Endothelial cell of umbilical vein (primary cell): ENCODE measurements at regions not wholly inside any gene's neighbourhood (a gene's known extent, or its start where the extent isn't known, plus 50 kb on each side); places are given as distances from the start of the nearest gene placed in this dataset.

Experiments
- BruUV-seq: library from RNA; stranded (reverse); fragments of 400-500 nt; replicated peaks from 2 replicates; lab custom pipeline; 2021; lab: Mats Ljungman, UMichigan
- CTCF ChIA-PET: fragments of 300-600, 350-600 bp; sonication (Branson Sonifier 250); formaldehyde crosslinking; loops from one replicate; lab custom pipeline; 2021; ENCODE audit warnings: antibody characterized with exemption, inconsistent platforms; lab: Charles Lee
- POLR2A ChIA-PET: fragments of 300-600, 350-600 bp; sonication (Branson Sonifier 250); formaldehyde crosslinking; loops from one replicate; lab custom pipeline; 2021; ENCODE audit warnings: antibody characterized with exemption, inconsistent platforms; lab: Charles Lee
- DNase-seq: peaks from one replicate; pipeline ENCODE4 v3.0.0-alpha.2; 2011; ENCODE audit warnings: low read depth, low spot score
- FAIRE-seq: peaks from 2 replicates; lab custom pipeline; 2011; peaks lifted over from hg19 to GRCh38; lab: Jason Lieb, UNC
- H2AFZ ChIP-seq: 2 replicates; pipeline ENCODE4 v1.6.0; 2012; ENCODE audit warnings: low read depth, low read length, control low read depth, inconsistent platforms
- H3K27ac ChIP-seq: 2 replicates; pipeline ENCODE4 v1.5.1; 2011; ENCODE audit warnings: low read depth, mild to moderate bottlenecking, control low read depth, low read length, moderate library complexity; ENCODE audit not compliant: insufficient read depth
- H3K27me3 ChIP-seq, 2 experiments: 2 replicates each; pipeline versions ENCODE4 v1.6.0 to v1.6.1; 2011; ENCODE audit warnings: low read length in 2 of 2, mixed read lengths in 1 of 2; ENCODE audit not compliant: control insufficient read depth in 2 of 2, insufficient read depth in 2 of 2
- H3K36me3 ChIP-seq, 2 experiments: 2 replicates in 1 of 2; 3 replicates in 1 of 2; pipeline ENCODE4 v1.5.1; 2011; ENCODE audit warnings: low read length in 2 of 2, mild to moderate bottlenecking in 1 of 2, moderate library complexity in 1 of 2; ENCODE audit not compliant: control insufficient read depth in 2 of 2, insufficient read depth in 2 of 2; ENCODE audit errors: extremely low read depth in 1 of 2
- H3K4me1 ChIP-seq: 3 replicates; pipeline ENCODE4 v1.5.1; 2011; ENCODE audit warnings: mild to moderate bottlenecking, low read length; ENCODE audit not compliant: control insufficient read depth, insufficient read depth; ENCODE audit errors: extremely low read depth
- H3K4me2 ChIP-seq: 2 replicates; pipeline ENCODE4 v1.6.1; 2011; ENCODE audit warnings: low read length, control low read depth, mixed read lengths; ENCODE audit not compliant: insufficient read depth
- H3K4me3 ChIP-seq, 3 experiments: fragments of 200-600 bp in 1 of 3; sonication (generic), shearing (Covaris generic) in 1 of 3; replicated peaks in 1 of 3; 2 replicates each; pipeline ENCODE4 v1.5.1; 2011 to 2016; ENCODE audit warnings: control low read depth in 3 of 3, low read length in 3 of 3, mild to moderate bottlenecking in 2 of 3, inconsistent platforms in 1 of 3, low read depth in 1 of 3, moderate library complexity in 1 of 3; ENCODE audit not compliant: insufficient read depth in 1 of 3
- H3K79me2 ChIP-seq: 2 replicates; pipeline ENCODE4 v1.6.0; 2012; ENCODE audit warnings: low read length, inconsistent platforms; ENCODE audit not compliant: control insufficient read depth, insufficient read depth
- H3K9ac ChIP-seq: replicated peaks from 2 replicates; pipeline ENCODE3; 2011; ENCODE audit warnings: low read length, control low read depth; ENCODE audit not compliant: insufficient read depth; ENCODE audit errors: extremely low read depth
- H3K9me1 ChIP-seq: replicated peaks from 3 replicates; pipeline ENCODE4 v1.6.0; 2011; ENCODE audit warnings: mild to moderate bottlenecking, low read length; ENCODE audit not compliant: control insufficient read depth, insufficient read depth; ENCODE audit errors: extremely low read depth
- H3K9me3 ChIP-seq: replicated peaks from 2 replicates; pipeline ENCODE4 v1.5.1; 2012; ENCODE audit warnings: low read length, inconsistent platforms; ENCODE audit not compliant: control insufficient read depth, insufficient read depth
- H4K20me1 ChIP-seq: replicated peaks from 2 replicates; pipeline ENCODE3; 2011; ENCODE audit warnings: mild to moderate bottlenecking, low read length; ENCODE audit not compliant: control insufficient read depth, insufficient read depth; ENCODE audit errors: extremely low read depth
- CTCF ChIP-seq, 2 donors: IDR thresholded peaks; 1 replicate in 1 of 2; 2 replicates in 1 of 2; pipeline ENCODE4 v1.5.1; 2011; ENCODE audit warnings: low read length in 2 of 2, mild to moderate bottlenecking in 2 of 2, moderate library complexity in 2 of 2, control low read depth in 1 of 2, inconsistent platforms in 1 of 2, low read depth in 1 of 2; ENCODE audit not compliant: insufficient read depth in 1 of 2; ENCODE audit errors: extremely low read depth in 1 of 2
- EZH2 ChIP-seq: IDR thresholded peaks from 2 replicates; pipeline ENCODE4 v1.6.1; 2012; ENCODE audit warnings: borderline replicate concordance, low read depth, mild to moderate bottlenecking, moderate library complexity, low read length, inconsistent platforms; ENCODE audit not compliant: severe bottlenecking
- FOS ChIP-seq: IDR thresholded peaks from 2 replicates; pipeline ENCODE4 v1.6.1; 2011; ENCODE audit warnings: mild to moderate bottlenecking, low read length, moderate library complexity, borderline replicate concordance; ENCODE audit not compliant: insufficient read depth
- GATA2 ChIP-seq: IDR thresholded peaks from 2 replicates; pipeline ENCODE4 v1.7.0; 2011; ENCODE audit warnings: low read depth, mild to moderate bottlenecking, moderate library complexity, mixed read lengths, low read length; ENCODE audit not compliant: insufficient read length, insufficient read depth
- JUN ChIP-seq: IDR thresholded peaks from 2 replicates; pipeline ENCODE4 v1.6.1; 2011; ENCODE audit warnings: borderline replicate concordance, low read depth; ENCODE audit not compliant: insufficient read length, insufficient read depth
- MAX ChIP-seq: IDR thresholded peaks from 2 replicates; pipeline ENCODE4 v1.6.1; 2011; ENCODE audit not compliant: insufficient read depth, insufficient read length
- MYC ChIP-seq: IDR thresholded peaks from one replicate; pipeline ENCODE4 v1.6.1; 2011; ENCODE audit warnings: mild to moderate bottlenecking, low read depth, low read length
- POLR2A ChIP-seq: IDR thresholded peaks from 2 replicates; pipeline ENCODE4 v1.6.1; 2012; ENCODE audit warnings: low read depth, mild to moderate bottlenecking, control low read depth, low read length
- POLR2AphosphoS5 ChIP-seq: IDR thresholded peaks from 2 replicates; pipeline ENCODE4 v1.6.1; 2012; ENCODE audit warnings: low read depth, mild to moderate bottlenecking, control low read depth, low read length, moderate library complexity; ENCODE audit not compliant: insufficient read depth
- dilution Hi-C: fragments of 300-500 bp; cut with MboI; formaldehyde crosslinking; loops from one replicate; pipeline ENCODE4 v1.15.0; 2019; ENCODE audit warnings: low sequenced_read_pairs; ENCODE audit not compliant: extremely low pct_ligation_motif_present
- intact Hi-C: fragments of 100-400 bp; cut with micrococcal nuclease; formaldehyde crosslinking; loops from one replicate; pipeline ENCODE4 v1.10.0; 2022

GRCh38 chr19:30755581-30755980 is 383.4 kb downstream of the ZNF536 start:
- Histone ChIP-seq H3K9ac (no peak overlapping the region), H3K27ac (no peak overlapping the region), H3K27me3 (no peaks in the 10 kb centered on the region), H4K20me1 (no peaks in the 10 kb centered on the region), H3K4me3 (no peak overlapping the region), H3K4me1 (no peaks in the 10 kb centered on the region), H3K36me3 (no peaks in the 10 kb centered on the region), H3K4me2 (no peak overlapping the region), H3K79me2 (no peaks in the 10 kb centered on the region), H2AFZ (no peak overlapping the region), H3K9me3 (peaks cover 5% of the 10 kb centered on the region), H3K9me1 (no peaks in the 10 kb centered on the region)
- ChIA-PET CTCF (no interaction called here), POLR2A (no interaction called here)
- FAIRE-seq: no peak
- dilution Hi-C loops: no loop called here
- DNase-seq: no peak
- intact Hi-C loops: no loop called here
- no TSS peak for BruUV-seq
- TF ChIP-seq CTCF (IDR thresholded peaks at IDR 0.05; ENCODE audit: extremely low read depth in 1 of 2, insufficient read depth in 1 of 2, low read depth in 1 of 2, low read length in 2 of 2) (no peak), MYC (no peak), MAX (no peak), FOS (no peak), EZH2 (no peak), POLR2A (no peak), JUN (no peak), GATA2 (no peak), POLR2AphosphoS5 (no peak)
